Central memory CD8-positive, alpha-beta T cell (primary cell): ENCODE measurements at regions not wholly inside any gene's neighbourhood (a gene's known extent, or its start where the extent isn't known, plus 50 kb on each side); places are given as distances from the start of the nearest gene placed in this dataset.

ENCODE experiments used
- ATAC-seq: fragments of 150-1000 bp; cut with Tn5 transposase; replicated peaks from 2 replicates; pipeline ENCODE4 v1.10.0; 2022; ENCODE audit warnings: mild to moderate bottlenecking, moderate FRiP score, moderate number of reproducible peaks; ENCODE audit not compliant: poor library complexity, severe bottlenecking; ENCODE audit errors: extremely low read depth
- DNase-seq, 2 donors: peaks; one replicate each; pipeline ENCODE4 v3.0.0; 2021; ENCODE audit warnings: low spot score in 2 of 2
- H3K27ac Mint-ChIP-seq: one replicate; pipeline ENCODE4 v1.8.0; 2022; ENCODE audit warnings: low read depth, mild to moderate bottlenecking, moderate library complexity, mixed read lengths
- H3K27me3 Mint-ChIP-seq: one replicate; pipeline ENCODE4 v1.8.0; 2022; ENCODE audit warnings: mixed read lengths
- H3K36me3 Mint-ChIP-seq: one replicate; pipeline ENCODE4 v1.8.0; 2022; ENCODE audit warnings: mild to moderate bottlenecking, moderate library complexity, mixed read lengths; ENCODE audit not compliant: insufficient read depth
- H3K4me1 Mint-ChIP-seq: one replicate; pipeline ENCODE4 v1.8.0; 2022; ENCODE audit warnings: mixed read lengths
- H3K4me3 Mint-ChIP-seq: one replicate; pipeline ENCODE4 v1.8.0; 2022; ENCODE audit warnings: mild to moderate bottlenecking, moderate library complexity, mixed read lengths
- H3K9me3 Mint-ChIP-seq: one replicate; pipeline ENCODE4 v1.8.0; 2022; ENCODE audit warnings: mixed read lengths

DNA sequence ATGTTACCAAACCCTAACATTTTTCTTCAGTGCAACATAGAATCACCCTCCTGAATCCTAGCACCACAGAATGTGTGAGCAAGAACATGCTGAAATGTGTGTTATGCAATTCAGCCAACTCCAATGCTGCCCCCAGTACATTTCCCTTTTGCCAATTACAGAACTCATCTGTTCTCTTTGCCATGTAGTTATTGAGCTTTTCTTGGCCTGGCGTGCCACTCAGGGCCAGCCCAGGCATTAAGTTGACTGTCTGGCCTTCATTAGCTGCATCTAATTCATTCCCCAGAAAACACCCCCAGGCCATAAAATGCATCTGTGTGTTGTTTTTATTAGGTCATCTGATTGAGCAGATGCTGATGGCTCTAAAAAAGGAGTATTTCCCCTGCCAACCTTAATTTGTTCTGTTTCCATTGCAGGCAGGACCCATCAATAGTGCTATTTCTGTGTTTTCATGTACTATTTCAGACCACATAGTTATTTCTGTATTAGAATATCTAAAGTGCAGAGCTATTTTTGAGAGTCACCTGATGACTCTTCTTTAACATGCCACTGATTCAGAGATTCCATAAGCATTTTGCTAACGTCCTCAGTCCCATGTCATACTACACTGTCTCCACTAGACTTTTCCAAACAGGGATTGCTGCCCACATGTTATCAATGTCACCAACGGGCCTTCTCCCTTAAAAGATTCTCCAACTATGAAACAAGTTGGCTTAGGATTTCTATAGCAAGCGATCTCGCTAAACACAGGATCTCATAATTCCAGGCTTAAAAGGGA is 969.7 kb downstream of the CDH11 start:
- Mint-ChIP-seq H3K27ac (no peak overlapping the region), H3K27me3 (no peaks in the 10 kb centered on the region), H3K4me3 (no peak overlapping the region), H3K9me3 (peaks cover 20% of the 10 kb centered on the region), H3K4me1 (no peaks in the 10 kb centered on the region), H3K36me3 (no peaks in the 10 kb centered on the region)
- ATAC-seq: no peak
- no peak for DNase-seq

DNA sequence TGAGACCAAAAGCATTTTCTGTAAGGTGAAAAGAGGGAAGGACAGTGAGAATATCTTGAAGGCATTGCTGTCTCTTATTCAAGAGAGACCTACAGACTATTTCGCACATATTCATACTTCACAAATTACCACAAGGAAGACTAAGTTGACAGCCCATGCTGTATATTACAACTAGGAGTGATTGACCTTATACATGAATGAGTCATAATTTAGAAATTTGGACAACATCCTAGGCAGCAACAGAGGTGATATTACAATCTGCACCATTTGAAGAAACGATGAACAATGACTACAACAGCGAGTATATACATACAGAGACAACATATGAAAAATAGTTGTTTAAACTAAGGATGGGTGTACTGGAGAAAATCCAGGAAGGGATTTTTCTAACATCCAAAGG is 971.7 kb downstream of the CDH11 start:
- DNase-seq: no peak
- Mint-ChIP-seq H3K4me3 (no peak overlapping the region), H3K27me3 (no peaks in the 10 kb centered on the region), H3K4me1 (no peaks in the 10 kb centered on the region), H3K9me3 (peaks cover 27% of the 10 kb centered on the region), H3K27ac (no peak overlapping the region), H3K36me3 (no peaks in the 10 kb centered on the region)
- ATAC-seq: no peak

DNA sequence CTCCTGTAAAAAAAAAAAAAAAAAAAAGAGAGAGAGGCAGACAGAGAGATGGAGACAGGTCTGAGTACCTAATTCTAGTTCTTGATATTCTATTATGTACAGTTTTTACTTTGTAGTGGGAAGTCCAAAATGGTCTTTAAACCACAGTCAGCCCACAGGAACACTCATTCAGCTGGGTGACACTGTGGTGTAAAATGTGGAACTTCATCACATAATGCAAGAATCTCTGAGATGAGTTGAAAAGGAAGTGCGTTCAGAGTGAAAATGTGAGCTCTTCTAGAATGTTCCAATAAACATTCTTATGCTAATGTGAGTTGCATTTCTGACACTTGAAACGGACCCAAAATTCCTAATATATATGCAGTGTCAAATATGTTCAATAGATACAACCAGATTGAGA is 972.1 kb downstream of the CDH11 start:
- no peak for ATAC-seq
- Mint-ChIP-seq H3K9me3 (peaks cover 30% of the 10 kb centered on the region), H3K27ac (no peak overlapping the region), H3K4me3 (no peak overlapping the region), H3K27me3 (no peaks in the 10 kb centered on the region), H3K4me1 (no peaks in the 10 kb centered on the region), H3K36me3 (no peaks in the 10 kb centered on the region)
- no peak for DNase-seq

DNA sequence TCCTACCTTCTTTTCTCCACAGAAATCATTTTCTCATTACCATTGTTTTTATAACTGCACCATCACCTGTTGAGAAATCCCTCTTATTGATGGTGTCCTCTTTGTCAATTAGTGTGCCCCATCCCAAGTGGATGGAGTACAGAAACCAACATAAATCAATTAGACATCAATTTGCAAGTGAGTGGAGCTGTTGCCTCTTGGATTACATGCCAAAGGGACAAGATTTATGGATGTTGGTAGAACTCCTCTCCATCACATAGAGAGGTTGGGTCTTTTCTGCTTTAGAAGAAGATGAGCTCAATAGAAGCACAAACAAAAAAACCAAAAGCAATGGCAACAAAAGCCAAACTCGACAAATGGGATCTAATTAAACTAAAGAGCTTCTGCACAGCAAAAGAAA is 973.5 kb downstream of the CDH11 start:
- no peak overlapping the region for H3K4me3 Mint-ChIP-seq
- no peaks in the 10 kb centered on the region for H3K4me1 Mint-ChIP-seq
- ATAC-seq (no peak), DNase-seq (no peak)
- no peaks in the 10 kb centered on the region for H3K27me3 Mint-ChIP-seq
- H3K9me3 Mint-ChIP-seq: peaks cover 30% of the 10 kb centered on the region
- H3K27ac Mint-ChIP-seq: no peak overlapping the region
- H3K36me3 Mint-ChIP-seq: no peaks in the 10 kb centered on the region

DNA sequence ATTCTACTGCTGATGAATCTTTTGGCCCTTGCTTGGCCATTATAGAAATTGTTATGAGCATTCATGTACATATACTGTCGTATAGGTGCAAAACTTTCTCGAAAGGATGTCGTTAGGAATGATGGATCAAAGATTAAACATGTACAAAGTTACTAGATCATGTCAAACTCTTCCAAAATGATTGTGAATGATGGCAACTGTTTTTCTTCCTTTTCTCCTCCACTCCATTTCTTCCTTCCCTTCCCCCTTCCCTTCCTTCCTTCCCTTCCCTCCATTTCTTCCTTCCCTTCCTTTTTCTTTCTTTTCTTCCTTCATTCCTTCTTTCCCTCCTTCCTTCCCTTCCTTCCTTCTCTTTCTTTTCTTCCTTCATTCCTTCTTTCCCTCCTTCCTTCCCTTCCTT is 973.9 kb downstream of the CDH11 start:
- Mint-ChIP-seq H3K4me3 (no peak overlapping the region), H3K4me1 (no peaks in the 10 kb centered on the region), H3K27ac (no peak overlapping the region), H3K36me3 (no peaks in the 10 kb centered on the region), H3K9me3 (peaks cover 27% of the 10 kb centered on the region), H3K27me3 (no peaks in the 10 kb centered on the region)
- DNase-seq (no peak), ATAC-seq (no peak)

DNA sequence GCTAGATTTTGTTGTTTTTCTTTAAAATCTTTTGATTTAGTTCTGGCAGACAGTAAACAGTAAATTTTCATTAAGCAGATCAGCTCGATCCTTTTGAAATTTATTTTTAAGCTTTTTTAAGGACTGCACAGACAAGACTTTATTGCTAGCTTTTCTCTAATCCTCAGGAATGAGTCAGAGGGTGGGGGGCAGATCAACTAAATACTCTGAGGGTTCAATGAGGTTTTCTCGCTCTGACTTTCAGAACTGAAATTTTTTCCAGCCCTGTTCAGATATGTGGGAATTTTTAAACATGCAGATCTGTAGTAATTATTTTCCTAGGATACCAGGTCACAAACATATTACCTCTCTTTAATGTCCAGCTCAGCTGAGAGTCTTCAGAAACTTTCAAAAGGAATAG is 977.2 kb downstream of the CDH11 start:
- no peak for DNase-seq
- Mint-ChIP-seq H3K27ac (no peak overlapping the region), H3K9me3 (peaks cover 16% of the 10 kb centered on the region), H3K4me1 (no peaks in the 10 kb centered on the region), H3K4me3 (no peak overlapping the region), H3K27me3 (no peaks in the 10 kb centered on the region), H3K36me3 (no peaks in the 10 kb centered on the region)
- ATAC-seq: no peak

DNA sequence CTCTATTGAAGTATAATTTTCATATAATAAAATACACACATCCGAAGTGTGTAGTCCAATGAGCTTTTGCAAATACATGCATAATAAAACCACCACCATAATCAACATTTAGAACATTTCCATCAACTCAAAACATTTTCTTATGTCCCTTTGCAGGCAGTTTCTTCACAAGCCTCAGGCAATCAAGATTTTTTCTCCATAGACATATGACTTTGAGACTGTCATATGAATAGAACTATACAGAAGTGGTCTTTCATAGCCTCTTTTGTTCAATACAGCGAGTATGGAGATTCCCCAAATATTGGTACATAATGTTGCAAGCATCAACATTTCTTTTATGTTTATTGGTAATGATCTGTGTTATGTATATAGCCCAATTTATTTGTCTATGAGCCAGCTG is 983.2 kb downstream of the CDH11 start:
- H3K9me3 Mint-ChIP-seq: peaks cover 12% of the 10 kb centered on the region
- no peak for DNase-seq
- H3K4me1 Mint-ChIP-seq: no peaks in the 10 kb centered on the region
- H3K36me3 Mint-ChIP-seq: peaks cover 2% of the 10 kb centered on the region
- no peaks in the 10 kb centered on the region for H3K27me3 Mint-ChIP-seq
- no peak overlapping the region for H3K4me3 Mint-ChIP-seq
- H3K27ac Mint-ChIP-seq: no peak overlapping the region
- ATAC-seq: no peak

DNA sequence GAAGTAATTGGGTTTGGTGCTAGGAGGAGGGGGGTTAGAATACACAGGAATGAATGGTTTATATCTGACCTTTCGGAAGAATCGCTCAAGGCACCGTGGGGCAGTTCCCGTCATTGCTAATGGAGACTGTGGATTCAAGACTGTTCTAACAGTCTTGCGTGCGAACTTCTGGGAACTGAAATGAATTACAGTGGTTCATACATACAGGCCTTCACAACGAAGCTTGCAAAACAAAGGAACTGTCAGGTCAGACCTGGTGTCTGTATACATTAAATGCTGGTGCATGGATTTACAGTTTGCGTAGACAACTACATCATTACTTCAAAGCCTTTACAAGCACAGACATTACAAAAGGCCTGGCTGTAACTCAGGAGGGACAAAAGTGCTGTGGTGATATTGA is 983.9 kb downstream of the CDH11 start:
- no peak overlapping the region for H3K4me3 Mint-ChIP-seq
- DNase-seq (no peak), ATAC-seq (no peak)
- H3K27me3 Mint-ChIP-seq: no peaks in the 10 kb centered on the region
- H3K4me1 Mint-ChIP-seq: no peaks in the 10 kb centered on the region
- H3K9me3 Mint-ChIP-seq: peaks cover 18% of the 10 kb centered on the region
- H3K27ac Mint-ChIP-seq: no peak overlapping the region
- peaks cover 3% of the 10 kb centered on the region for H3K36me3 Mint-ChIP-seq

DNA sequence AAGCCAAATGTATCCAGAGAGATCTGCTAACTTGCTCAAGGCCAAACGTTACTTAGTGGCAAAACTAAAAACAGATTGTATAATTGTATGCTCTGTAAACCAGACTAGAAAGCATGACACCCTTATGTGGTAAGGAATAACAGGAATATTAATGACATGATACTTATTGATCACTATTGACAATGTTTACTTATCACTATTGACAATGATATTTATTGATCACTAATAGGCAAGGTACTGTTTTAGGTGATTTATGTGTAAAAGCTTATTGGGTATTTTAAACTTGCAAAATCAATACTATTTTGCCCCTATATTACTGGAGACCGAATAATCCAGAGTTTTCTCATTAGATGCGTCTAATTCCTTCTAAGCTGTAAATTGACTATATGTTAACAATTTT is 985.1 kb downstream of the CDH11 start:
- no peak overlapping the region for H3K27ac Mint-ChIP-seq
- no peak for ATAC-seq
- no peak for DNase-seq
- H3K9me3 Mint-ChIP-seq: peaks cover 23% of the 10 kb centered on the region
- no peaks in the 10 kb centered on the region for H3K4me1 Mint-ChIP-seq
- H3K27me3 Mint-ChIP-seq: no peaks in the 10 kb centered on the region
- H3K36me3 Mint-ChIP-seq: peaks cover 3% of the 10 kb centered on the region
- H3K4me3 Mint-ChIP-seq: no peak overlapping the region

DNA sequence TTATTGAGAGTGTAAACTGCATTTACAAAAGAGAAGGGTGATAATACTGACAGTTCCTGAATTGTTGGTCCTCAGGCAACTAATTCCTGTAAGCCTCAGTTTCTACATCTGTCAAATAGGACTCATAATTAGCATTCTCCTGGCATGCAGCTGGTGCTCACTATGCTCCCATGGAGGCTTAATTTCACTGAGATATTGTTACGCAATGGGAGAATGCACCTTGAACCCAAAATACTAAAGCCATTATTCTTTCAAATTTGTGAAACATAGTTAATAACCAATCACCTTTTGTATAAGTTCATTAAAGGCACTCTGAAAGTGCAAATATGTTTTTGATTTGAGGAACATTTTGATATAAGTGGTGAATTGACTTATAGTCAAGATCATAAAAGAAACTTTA is 985.5 kb downstream of the CDH11 start:
- no peak overlapping the region for H3K4me3 Mint-ChIP-seq
- ATAC-seq: no peak
- no peaks in the 10 kb centered on the region for H3K4me1 Mint-ChIP-seq
- no peaks in the 10 kb centered on the region for H3K27me3 Mint-ChIP-seq
- H3K36me3 Mint-ChIP-seq: peaks cover 3% of the 10 kb centered on the region
- H3K27ac Mint-ChIP-seq: no peak overlapping the region
- peaks cover 23% of the 10 kb centered on the region for H3K9me3 Mint-ChIP-seq
- no peak for DNase-seq

DNA sequence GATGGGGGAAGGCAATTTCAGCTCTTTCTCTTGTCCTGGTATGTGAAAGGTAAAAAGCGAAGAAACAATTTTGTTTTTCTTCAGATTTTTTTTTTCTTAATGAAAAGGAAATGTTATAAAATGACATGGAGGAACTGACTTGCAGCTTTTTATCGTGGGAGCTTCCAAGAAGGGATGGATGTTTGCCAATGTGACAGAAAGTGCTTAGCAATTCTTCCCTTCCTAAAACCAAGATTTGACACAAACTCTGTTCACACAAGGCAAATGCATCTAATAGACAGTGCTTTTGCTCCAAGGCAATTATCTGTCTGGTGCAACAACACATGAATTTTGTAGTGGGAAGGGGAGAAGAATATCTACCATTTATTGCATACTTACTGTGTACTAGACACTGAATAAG is 988.5 kb downstream of the CDH11 start:
- Mint-ChIP-seq H3K27me3 (no peaks in the 10 kb centered on the region), H3K27ac (no peak overlapping the region), H3K36me3 (peaks cover 3% of the 10 kb centered on the region), H3K4me1 (no peaks in the 10 kb centered on the region), H3K4me3 (no peak overlapping the region), H3K9me3 (peaks cover 23% of the 10 kb centered on the region)
- ATAC-seq: no peak
- DNase-seq: no peak

DNA sequence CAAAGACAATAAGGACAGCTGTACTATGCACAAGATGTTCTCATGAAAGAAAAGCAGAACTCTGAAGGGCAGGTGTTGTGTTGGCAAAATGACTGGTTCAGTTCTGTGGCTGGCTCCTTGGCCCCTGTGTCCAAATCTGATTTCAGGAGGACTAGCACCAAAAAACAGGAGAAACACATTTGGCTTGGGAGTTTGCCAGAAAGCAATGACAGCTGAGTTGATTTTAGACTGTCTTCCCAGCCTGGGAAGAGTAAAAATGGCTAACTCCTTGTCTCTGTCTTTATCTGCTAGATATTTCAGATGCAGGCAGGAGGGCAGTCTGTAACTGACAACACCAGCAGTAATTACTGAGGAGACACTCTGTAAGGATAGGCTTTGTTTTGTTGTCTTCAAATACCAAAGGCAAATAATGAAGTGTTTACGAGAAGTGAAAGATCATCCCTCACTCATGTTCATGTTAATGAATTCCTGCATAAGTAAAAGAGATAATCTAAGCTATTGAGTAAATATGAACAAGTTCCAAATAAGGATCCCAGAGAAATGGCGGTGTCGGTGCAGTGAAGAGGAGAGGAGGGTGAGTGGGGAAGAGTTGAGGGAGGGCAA is 989.0 kb downstream of the CDH11 start:
- Mint-ChIP-seq H3K36me3 (peaks cover 3% of the 10 kb centered on the region), H3K27ac (no peak overlapping the region), H3K4me1 (no peaks in the 10 kb centered on the region), H3K9me3 (peaks cover 23% of the 10 kb centered on the region), H3K27me3 (no peaks in the 10 kb centered on the region), H3K4me3 (no peak overlapping the region)
- ATAC-seq (no peak), DNase-seq (no peak)

DNA sequence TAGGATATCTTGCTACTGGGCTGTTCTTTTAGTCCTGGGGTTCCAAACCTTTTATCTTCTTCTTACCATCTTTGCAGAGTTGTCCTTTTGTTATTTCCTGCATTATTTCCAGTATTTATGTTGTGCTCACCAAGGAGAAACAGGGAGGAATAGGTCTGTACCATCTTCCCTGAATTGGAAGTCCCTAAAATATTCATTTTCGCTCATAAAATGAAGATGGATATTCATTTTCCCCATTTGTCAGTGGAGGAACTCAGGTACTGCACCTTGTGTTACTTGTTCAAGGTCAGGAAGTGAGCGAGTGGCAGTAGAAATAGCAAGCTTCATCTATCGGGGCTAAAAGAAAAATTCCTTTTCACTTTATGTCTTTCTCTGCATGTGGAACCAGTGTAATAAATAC is 989.7 kb downstream of the CDH11 start:
- Mint-ChIP-seq H3K4me1 (no peaks in the 10 kb centered on the region), H3K9me3 (peaks cover 23% of the 10 kb centered on the region), H3K27ac (no peak overlapping the region), H3K27me3 (no peaks in the 10 kb centered on the region), H3K36me3 (peaks cover 3% of the 10 kb centered on the region), H3K4me3 (no peak overlapping the region)
- no peak for ATAC-seq
- DNase-seq: no peak
